Activated naive CD4-positive, alpha-beta T cell (primary cell): ENCODE measurements at regions not wholly inside any gene's neighbourhood (a gene's known extent, or its start where the extent isn't known, plus 50 kb on each side); places are given as distances from the start of the nearest gene placed in this dataset.

Experiments
- DNase-seq, 4 experiments: peaks; one replicate each; lab custom pipeline; 2025; lab: John Stamatoyannopoulos, UW

DNA sequence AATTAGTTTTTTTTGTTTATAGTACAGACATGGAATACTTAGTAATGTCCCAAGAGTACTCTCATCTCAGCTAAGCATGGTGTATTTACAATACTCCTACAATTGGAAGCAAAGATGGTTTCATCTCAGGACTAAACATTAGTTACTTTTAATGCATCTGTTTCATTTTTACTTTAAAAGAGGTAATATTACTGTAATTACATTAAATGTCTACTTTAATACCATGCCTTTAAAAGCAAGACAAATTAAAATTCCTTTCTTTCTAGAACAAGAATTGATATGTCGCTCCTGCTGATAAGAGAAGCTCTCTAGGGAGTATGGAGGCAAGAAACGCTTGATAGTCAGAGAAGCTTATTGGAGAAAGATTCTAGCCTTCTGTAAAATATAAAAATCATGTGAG lies 284.9 kb upstream of the ADAMTS5 start:
- DNase-seq, result no peak

DNA sequence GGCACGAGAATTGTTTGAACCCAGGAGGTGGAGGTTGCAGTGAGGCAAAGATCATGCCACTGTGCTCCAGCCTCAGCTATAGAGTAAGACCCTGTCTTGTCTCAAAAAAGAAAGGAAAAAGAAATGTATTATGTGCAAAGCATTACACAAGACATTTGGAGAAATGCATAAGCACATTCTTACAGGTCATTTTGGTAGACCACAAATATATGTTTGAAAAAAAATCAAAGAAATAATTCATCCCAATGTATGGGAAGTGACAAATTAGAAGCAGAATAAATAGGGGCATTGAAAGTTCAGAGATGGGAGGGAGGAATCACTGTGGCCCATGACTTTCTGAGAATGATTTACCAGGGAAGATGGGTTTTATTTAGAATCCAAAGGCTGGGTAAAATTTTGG lies 283.5 kb upstream of the ADAMTS5 start:
- no peak for DNase-seq

DNA sequence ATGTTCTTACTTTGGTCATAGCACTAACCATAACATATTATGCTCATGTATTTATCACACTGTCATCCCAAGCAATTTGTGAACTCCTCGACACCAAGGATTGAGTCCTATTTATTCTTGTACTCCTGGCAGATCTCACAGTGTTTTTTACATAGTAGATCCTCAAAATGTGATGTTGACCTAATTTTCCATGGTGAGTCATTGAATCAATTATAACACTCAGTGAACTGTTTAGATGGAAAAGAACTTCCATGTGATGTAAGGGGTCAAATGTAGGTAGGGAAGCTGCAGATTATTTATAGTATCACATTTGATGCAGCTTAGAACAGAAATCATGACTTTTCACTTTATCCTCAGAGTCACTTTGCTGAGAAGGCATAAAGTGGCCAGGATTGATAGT lies 281.9 kb upstream of the ADAMTS5 start:
- no peak for DNase-seq

DNA sequence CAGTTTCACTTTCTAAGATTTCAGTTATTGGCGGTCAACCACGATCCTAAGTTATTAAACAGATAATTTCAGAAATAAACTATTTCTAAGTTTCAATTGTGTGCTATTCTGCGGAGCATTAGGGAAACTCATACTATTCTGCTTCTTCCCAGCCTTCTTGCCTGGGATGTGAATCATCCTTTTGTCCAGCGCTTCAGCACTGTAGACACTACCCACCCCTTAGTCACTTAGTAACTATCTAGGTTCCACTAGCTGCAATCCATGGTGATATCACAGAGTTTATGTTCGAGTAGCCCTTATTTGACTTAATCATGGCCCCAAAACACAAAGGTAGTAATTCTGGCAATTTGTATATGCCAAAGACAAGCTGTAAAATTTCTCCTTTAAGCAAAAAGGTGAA lies 279.9 kb upstream of the ADAMTS5 start:
- no peak for DNase-seq

DNA sequence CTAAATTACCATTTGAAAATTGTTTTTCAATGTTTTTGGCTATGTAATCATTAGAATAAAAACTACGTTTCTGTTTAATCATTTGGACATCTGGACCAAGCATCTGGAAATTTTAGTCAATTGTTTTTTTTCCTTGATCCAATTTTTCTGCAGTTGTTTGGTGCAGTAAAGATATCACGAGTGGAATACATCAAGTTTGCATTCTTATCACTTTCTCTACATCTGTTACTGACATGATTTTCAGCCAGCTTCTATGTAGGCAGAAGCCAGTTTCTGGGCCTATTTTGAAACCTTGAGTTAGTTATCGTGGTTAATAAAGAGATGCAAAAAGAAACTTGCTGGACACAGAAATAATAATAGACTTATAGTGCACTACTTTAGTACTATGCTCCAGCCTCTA lies 277.9 kb upstream of the ADAMTS5 start:
- DNase-seq, result no peak

DNA sequence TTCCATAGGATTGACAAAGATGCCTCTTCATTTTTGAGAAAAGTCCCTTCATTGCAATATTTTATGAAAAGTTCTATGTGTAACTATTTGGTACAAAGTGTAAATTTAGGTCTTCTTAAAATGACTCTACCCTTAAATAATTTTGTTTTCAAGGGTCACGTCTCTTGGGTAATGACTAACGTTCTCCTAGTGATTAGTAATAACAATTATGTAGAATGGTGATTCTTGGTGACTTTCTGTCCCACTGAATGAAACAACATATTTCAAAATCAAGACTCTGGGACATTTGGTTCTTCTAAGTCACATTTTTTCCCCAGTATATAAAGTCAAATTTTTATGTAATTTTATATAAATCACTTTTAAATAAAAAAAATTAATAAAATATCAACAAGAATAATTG lies 277.5 kb upstream of the ADAMTS5 start:
- DNase-seq, result no peak

DNA sequence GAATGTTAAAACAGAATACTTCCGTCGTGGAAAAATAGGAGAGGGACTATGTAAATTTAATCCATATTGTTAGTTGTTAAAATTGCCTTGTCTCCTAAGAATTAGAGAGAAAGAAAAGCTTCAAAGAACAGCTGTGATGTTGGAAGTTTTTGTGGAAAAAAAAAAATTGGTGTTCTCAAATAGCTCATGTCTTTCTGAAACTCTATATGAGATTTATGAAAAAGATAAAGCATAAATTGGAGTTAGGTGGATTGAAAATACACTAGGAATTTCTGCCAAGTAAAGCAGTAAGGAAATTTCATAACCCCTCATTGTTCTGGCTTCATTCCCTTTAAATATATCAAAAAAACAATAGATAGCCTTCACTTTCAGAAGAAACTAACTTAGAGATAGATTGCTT lies 274.0 kb upstream of the ADAMTS5 start:
- DNase-seq, result no peak

DNA sequence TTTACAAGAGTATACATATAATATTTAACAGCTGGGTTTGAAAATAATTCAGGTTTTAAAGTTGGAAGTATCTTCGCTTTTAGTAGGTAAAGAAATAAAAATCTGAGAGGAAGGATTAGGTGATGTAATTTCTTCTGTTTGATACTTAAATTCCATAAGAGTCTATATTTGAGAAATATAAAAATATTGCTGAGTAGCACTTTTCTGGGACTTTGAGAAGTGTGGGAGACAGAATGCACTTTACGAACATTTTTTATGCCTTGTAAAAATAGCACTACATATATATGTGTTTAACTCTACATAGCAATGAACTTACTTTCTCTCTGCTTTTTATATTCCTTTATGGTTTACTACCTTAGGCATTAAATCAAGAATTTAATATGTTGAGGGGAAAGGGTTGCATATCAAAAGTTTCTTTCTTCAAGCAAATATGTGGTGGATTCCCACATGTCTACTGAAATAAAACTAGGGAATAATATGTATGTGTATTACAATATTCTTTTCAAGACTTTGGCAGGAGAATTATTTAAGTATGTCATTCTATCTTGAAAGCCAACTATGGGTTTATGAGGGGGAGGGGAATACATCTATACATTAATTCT lies 266.7 kb upstream of the ADAMTS5 start:
- no peak for DNase-seq

DNA sequence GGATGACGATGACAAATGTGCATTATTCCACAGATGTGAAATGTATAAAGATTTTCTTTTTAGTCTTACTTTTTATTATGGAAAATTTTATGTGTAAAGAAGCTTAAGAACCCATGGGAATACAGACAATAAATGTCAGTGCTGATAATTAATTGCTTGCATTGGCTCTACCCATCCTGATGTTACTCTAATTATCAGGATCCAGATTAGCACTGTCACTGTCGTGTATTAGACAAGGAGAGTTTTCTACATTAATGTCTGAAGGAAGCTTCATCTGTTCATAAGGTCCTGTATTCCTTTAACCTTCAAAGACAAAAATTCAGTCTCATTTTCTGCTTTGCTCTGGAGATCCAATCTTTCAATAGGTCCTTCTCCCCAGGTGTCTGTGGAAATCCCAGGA lies 259.1 kb upstream of the ADAMTS5 start:
- no peak for DNase-seq

DNA sequence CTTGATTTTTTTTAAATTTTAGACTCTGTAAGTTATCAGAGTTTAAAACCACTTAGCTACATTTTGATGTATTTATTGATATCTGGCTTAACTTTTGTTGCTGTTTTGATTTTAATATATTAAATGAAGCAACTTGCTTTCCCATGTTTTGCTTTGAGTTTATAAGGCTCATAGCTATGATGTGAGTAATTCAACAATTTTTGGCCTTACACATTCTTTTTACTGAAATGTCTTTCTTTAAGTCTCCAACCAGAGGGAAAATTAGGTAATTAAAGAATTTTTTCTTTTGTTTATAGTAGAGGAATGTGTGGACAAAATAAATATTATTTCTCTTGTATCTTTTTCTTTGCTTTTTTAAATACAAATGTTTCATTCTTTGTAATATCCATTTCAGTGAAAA lies 258.3 kb upstream of the ADAMTS5 start:
- no peak for DNase-seq

DNA sequence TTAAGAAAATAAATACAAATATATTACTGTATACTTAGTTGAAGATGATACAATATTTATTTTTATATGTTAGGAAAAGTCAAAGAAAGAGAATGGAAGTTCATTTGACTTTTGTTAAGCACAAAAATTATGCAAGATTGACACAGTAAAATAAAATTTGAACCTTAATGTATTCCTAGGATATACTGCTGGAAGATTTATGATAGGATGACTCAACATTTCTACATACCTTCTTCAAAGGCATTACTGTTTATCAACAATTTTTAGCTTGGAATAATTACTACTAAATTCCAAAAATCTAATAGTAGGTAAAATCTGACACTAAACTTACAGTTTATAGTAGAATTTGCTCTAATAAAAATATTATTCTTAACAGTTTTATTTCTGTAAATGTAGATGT lies 257.3 kb upstream of the ADAMTS5 start:
- no peak for DNase-seq

DNA sequence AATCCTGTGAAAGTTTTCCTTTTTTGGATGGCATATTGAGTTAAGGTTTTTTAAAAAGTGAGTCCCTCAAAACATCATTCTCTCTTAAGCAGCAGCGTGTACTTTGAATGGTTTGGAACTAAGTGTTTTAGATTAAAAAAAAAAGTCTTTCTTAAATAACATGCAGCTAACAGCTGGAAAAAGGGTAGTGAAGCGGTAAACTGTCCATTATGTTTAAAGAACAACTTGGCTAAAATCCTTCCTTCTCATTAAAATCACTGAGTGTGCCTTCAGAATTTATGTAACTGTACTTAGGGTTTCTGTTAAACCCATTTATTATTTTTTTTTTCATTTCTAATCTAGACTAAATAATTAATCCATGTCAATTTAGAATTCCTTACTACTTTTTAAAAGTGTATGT lies 254.2 kb upstream of the ADAMTS5 start:
- DNase-seq, result no peak

DNA sequence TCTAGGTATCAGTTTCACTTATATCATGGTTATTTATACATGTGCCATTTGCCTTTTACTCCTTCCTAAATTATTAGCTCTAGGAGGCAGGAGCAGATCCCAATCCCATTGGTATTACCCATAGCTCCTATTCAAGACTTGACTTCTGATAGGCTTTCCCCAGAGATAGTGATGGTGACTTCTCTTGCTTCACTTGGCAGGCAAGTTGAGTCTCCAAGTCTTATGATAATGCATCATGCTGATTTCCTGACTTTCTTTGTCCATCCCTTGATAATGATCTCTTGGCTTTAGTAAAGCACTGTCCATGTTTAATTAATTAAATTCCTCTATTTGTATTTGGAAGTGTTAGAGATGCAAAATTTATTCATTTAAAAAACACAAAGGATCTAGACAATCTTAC lies 253.5 kb upstream of the ADAMTS5 start:
- no peak for DNase-seq

DNA sequence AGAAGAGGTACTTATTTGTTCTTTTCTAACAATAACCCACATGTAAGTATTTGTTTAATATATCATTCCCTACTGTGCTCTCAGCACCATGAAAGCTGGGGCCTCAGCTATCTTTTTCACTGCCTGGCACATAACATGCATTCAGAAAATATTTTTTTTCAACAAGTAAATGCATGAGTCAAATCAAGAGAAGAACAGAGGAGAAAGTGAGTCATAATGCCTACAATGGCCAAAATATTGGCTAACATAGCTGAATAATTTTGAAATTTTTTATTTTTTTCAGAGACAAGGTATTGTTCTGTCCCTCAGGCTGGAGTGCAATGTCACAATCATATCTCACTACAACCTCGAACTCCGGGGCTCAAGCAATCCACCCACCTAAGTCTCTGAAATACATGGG lies 252.2 kb upstream of the ADAMTS5 start:
- DNase-seq, result no peak

DNA sequence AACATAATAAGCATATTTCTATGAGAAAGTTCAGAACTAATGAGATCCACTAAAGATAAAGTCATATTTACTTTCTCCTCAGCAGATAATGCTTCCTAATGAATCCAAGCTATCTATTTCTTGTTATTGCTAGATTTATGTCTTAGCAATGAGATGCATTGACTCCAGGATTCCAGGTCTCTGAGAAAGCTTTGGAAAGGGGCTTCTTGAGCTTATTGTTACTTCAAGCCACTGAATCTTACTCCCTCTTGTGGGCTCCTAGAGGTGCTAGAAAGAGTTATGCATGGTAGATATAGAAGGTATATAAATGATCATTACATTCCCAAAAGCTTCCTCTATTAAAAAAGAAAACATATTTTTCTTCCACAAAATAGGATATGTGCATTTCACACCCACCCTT lies 246.4 kb upstream of the ADAMTS5 start:
- DNase-seq, result no peak

DNA sequence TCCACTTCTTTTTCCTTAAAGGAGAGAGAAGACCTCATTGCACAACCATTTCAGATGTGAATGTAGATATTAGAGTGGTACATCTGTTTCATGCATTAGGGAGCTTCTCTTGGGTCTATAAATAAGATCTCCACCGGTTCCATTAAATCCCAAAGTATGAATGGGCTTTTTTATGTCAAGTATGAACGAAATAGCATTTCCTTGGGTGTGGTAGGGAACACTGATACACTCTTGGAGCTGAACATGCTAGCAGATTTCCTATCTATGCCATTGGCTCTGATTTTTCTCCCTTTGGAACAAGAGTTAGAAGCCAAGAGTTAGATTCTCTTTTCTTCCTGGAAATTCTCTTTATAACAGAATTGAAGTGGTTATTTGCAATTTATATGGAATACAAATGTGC lies 245.6 kb upstream of the ADAMTS5 start:
- DNase-seq, result no peak

DNA sequence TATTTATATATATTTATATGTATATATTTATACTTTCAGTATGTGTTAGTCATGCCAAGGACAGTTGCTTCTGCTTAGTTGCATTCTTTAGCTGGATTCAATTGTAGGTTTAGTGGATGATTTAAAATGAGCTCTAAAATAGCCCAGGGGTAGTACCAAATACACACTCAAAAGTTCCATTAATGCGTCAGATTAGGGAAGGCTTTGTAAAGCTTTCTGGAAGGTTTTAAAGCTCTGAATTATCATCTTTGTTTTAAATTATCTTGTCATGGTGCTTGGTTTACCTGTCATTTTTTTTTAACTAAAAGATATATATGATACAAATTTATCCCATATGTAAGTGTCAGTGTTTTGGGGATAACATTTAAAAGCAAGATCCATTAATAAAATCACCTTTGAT lies 242.7 kb upstream of the ADAMTS5 start:
- no peak for DNase-seq

DNA sequence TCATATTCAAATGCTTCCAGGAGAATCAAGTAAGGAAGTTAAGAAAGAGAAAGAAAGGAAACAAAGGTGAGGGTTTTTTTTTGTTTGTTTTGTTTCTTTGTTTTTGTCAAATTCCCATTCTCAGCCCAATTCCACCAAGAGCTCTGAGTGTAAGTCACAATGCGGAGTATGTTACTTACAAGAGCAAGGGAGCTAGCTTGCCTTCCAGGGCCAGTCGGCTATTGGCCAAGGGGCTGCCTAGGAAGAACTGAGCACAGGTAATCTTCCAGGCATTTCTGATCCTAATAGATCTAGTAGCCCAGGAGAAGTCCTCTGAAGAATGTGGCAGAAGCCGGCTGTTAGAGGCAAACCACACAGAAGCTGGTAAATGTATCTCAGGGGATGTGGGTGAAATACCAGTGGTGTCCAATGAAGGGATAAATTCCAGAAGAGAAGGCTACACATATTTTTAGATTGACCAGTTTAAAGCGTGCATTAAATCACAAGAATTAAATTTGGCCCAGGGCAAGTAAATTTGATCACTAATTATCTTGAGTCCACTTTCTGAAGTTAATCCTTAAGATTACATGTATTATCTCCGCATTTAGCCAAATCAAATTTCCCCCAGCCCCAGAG lies 239.6 kb upstream of the ADAMTS5 start:
- no peak for DNase-seq

DNA sequence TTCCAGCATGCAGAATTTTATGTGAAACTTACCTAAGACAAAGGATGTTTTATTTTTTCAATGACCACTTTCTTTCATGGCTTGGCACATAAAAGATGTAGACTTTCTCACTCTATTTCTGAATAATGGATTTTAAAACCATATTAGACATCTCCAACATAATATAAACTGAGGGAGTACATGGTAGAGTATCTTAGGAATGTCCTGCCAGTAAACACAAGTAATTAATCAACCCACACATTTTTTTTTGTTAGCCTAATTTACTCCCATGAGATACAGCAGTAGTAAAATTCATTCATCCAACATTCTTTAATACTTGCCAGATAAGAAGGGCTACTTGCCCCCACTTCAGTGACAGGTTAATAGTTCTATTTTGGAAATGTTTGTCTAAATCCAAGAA lies 235.4 kb upstream of the ADAMTS5 start:
- DNase-seq, result no peak

DNA sequence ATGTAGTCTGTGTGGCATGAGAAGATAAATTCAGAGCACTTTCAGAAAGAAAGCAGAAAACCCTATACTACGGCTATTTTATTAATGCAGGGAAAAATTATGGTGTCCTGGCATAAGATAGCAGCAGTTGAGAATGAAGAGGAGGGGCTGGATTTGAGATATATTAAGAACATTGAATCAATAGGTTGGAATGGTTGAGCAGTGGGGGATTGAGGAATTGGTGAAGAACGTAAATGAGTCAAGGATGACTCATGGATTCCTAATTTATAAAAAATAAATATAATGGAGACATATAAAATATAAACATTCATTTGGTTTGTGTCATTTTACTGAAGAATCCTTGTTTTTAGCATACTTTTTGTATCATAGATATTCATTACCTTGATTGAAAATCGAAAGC lies 234.3 kb upstream of the ADAMTS5 start:
- DNase-seq, result no peak

DNA sequence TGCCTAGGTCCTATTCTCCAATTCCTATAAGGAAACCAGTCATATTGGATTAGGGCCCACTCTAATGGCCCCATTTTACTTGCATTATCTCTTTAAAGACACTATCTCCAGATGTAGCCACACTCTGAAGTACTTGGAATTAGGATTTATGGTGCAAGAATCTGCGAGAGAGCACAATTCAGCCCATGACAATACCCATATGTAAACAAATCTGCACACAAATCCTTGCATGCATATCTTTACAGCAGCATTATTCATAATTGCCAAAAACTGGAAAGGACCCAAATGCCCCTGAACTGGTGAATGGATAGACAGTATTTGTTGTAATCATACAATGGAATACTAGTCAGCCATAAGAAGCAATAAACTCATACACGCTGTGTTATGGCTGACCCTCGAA lies 229.8 kb upstream of the ADAMTS5 start:
- DNase-seq, result no peak

DNA sequence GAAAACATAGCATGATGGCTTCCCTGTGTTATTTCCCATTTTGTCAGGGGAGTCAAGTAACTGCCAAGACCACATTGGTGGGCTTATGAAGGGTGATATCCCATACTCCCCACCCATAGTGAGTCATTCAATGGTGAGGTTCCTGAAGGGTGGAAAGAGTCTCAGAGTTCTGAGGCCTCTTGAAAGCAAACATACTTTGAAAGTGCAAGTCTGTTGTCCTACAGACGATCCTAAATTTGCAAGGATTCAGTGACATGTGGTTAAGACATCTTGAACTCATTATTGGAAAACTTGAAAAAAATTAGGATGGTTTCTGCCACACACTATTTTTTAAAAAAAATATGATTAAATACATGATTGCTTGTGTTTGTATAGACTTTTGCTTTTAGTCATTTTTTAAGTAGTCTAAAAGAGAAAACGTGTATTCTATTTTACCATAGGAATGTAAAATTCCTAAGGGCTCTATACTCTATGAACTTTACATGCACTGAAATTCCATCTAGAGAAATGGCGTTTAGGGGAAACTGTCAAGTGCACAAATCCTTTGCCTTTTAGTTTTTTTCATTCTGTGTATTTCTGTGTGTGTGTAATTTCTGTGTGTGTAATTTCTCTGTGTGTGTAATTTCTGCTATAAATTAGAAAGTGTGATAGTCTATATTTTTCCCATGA lies 225.5 kb upstream of the ADAMTS5 start:
- DNase-seq, result no peak

DNA sequence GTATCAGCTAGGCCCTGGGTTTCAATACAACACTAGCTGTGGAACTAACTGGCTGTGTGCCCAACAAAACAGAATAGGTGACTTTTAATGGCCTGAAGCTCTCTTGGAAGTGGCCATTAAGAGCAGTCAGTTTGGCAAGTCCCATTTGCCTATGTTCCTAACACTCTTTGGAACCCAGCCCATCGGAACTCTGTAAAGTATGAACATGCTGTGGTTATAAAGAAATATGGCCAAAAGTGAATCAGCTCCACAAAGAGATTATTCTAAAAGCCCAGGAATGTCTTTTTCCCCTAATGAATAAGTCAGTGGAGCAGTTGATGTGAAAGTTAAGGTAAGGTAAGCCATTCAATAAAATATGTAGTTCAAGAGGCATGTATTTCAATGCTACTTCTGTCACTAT lies 223.7 kb upstream of the ADAMTS5 start:
- no peak for DNase-seq

DNA sequence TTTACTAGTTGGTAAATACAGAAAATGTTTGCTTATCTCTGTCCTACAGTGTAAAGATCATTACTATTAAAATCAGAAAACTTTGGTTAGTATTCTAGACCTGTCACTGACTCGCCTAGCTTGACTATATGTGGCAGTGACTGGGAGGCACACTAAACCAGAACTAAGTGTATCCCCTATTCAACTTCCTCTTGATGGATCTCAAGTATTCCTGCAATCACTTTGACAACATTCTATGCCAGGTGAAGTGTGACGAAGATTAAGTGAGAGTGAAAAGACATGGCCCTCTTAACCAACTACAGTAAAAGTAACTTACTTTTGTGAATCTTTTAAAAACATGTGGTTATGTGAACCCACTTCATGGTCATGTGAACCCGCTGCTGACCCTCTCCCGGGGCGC lies 223.0 kb upstream of the ADAMTS5 start:
- no peak for DNase-seq
